ENCODE measurements at regions not wholly inside any gene's neighbourhood (a gene's known extent, or its start where the extent isn't known, plus 50 kb on each side); places are given as distances from the start of the nearest gene placed in this dataset.
A peak's percentile ranks its signal among the peaks of the same experiment; 100 is the strongest.

DNA sequence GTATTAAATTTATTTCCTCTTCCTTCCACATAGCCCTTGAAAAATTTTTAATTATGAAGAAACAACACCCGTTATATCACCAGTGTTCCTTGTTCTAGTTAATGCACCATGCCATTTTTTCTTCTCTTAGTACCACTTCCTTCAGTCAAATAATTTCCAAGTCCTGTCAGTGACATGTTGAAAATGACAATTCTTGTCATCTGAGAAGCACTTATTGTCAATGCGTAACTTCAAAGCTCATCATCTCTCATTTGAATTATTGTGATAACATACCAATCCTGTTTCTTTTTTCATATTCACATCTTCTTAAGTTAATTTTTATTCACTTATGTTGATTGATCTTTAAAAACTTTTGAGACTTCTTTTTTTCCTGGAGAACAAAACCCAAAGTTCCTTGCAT is 320.4 kb downstream of the ASXL3 start:
- TF ChIP-seq REST (IDR thresholded peaks at IDR 0.05; ENCODE audit: borderline replicate concordance) = no peak
- peak; percentile 60 for TF ChIP-seq POLR2AphosphoS5 (IDR thresholded peaks at IDR 0.05)
- TF ChIP-seq SMC3 (conservative IDR thresholded peaks at IDR 0.05; ENCODE audit: poor library complexity) = no peak
- no peak for TF ChIP-seq EZH2 (IDR thresholded peaks at IDR 0.05; ENCODE audit: borderline replicate concordance, insufficient read depth, low read length, poor library complexity, severe bottlenecking)
- no peak for TF ChIP-seq TAF1 (IDR thresholded peaks at IDR 0.05; ENCODE audit: low read depth)
- TF ChIP-seq MXI1 (conservative IDR thresholded peaks at IDR 0.05; ENCODE audit: poor library complexity, severe bottlenecking) = no peak
- TF ChIP-seq EP300 (conservative IDR thresholded peaks at IDR 0.05; ENCODE audit: poor library complexity, severe bottlenecking) = peak; percentile 87
- no peak for TF ChIP-seq CTCF (IDR thresholded peaks at IDR 0.05; ENCODE audit: poor library complexity, severe bottlenecking)
- TF ChIP-seq RAD21 (conservative IDR thresholded peaks at IDR 0.05) = no peak
- H3K9me3 ChIP-seq (ENCODE audit: low read length) = peaks cover 8% of the 10 kb centered on the region

GRCh38 chr18:33878213-33878612 is 300.2 kb downstream of the ASXL3 start:
- no peak for TF ChIP-seq REST (IDR thresholded peaks at IDR 0.05; ENCODE audit: borderline replicate concordance)
- TF ChIP-seq EZH2 (IDR thresholded peaks at IDR 0.05; ENCODE audit: borderline replicate concordance, insufficient read depth, low read length, poor library complexity, severe bottlenecking) = no peak
- no peak for TF ChIP-seq RAD21 (conservative IDR thresholded peaks at IDR 0.05)
- no peak for TF ChIP-seq SMC3 (conservative IDR thresholded peaks at IDR 0.05; ENCODE audit: poor library complexity)
- no peak overlapping the region for H3K4me3 ChIP-seq (ENCODE audit: low read length)

More for the DNA sequence above, 320.4 kb downstream of the ASXL3 start:
- H3K79me2 ChIP-seq (replicated peaks; ENCODE audit: insufficient read depth, low read length) = no peaks in the 10 kb centered on the region
- H3K9me2 ChIP-seq (ENCODE audit: insufficient read depth, low read length) = no peaks in the 10 kb centered on the region
- no peak overlapping the region for H3K9ac ChIP-seq (ENCODE audit: low read length)
- H3F3A ChIP-seq (ENCODE audit: insufficient read depth, low read length, poor library complexity, severe bottlenecking) = no peaks in the 10 kb centered on the region
- H3K4me2 ChIP-seq (ENCODE audit: low read length) = no peak overlapping the region
- no peak overlapping the region for H3K4me3 ChIP-seq (ENCODE audit: low read length)
- H3K27me3 ChIP-seq (ENCODE audit: insufficient read depth, low read depth, low read length) = no peaks in the 10 kb centered on the region
- no peaks in the 10 kb centered on the region for H3K36me3 ChIP-seq (ENCODE audit: insufficient read depth, low read length)
- H3K27ac ChIP-seq (ENCODE audit: low read length) = no peak overlapping the region
- H2AFZ ChIP-seq (ENCODE audit: low read depth, low read length) = no peak overlapping the region
- no peaks in the 10 kb centered on the region for H4K20me1 ChIP-seq (ENCODE audit: insufficient read depth)

More at GRCh38 chr18:33878213-33878612, 300.2 kb downstream of the ASXL3 start:
- Histone ChIP-seq H3F3A (ENCODE audit: insufficient read depth, low read length, poor library complexity, severe bottlenecking) (no peaks in the 10 kb centered on the region), H4K20me1 (ENCODE audit: insufficient read depth) (no peaks in the 10 kb centered on the region), H3K27me3 (ENCODE audit: insufficient read depth, low read depth, low read length) (no peaks in the 10 kb centered on the region), H3K9ac (ENCODE audit: low read length) (no peak overlapping the region), H3K27ac (ENCODE audit: low read length) (no peak overlapping the region), H2AFZ (ENCODE audit: low read depth, low read length) (no peak overlapping the region), H3K9me3 (ENCODE audit: low read length) (no peaks in the 10 kb centered on the region), H3K4me2 (ENCODE audit: low read length) (no peak overlapping the region), H3K9me2 (ENCODE audit: insufficient read depth, low read length) (no peaks in the 10 kb centered on the region), H3K36me3 (ENCODE audit: insufficient read depth, low read length) (no peaks in the 10 kb centered on the region), H3K79me2 (replicated peaks; ENCODE audit: insufficient read depth, low read length) (no peaks in the 10 kb centered on the region)

Data from neural cell (in vitro differentiated cells).